Activated B cell treated with CpG ODN at 0.5 μM for 24 hours (primary cell): ENCODE measurements at regions not wholly inside any gene's neighbourhood (a gene's known extent, or its start where the extent isn't known, plus 50 kb on each side); places are given as distances from the start of the nearest gene placed in this dataset.

Experiments
- ATAC-seq: fragments of 200-7000 bp; cut with Tn5 transposase; one replicate; pipeline ENCODE4 v1.10.0; 2021; ENCODE audit warnings: low read depth, mild to moderate bottlenecking, moderate library complexity
- CTCF ChIA-PET: fragments of 350-600 bp; sonication (Branson Sonifier 250); formaldehyde crosslinking; loops from one replicate; lab custom pipeline; 2021; ENCODE audit warnings: antibody characterized with exemption; lab: Charles Lee
- POLR2A ChIA-PET: fragments of 350-600 bp; sonication (Branson Sonifier 250); formaldehyde crosslinking; loops from one replicate; lab custom pipeline; 2021; ENCODE audit warnings: antibody characterized with exemption; lab: Charles Lee
- DNase-seq: peaks from one replicate; pipeline ENCODE4 v3.0.0; 2022
- H3K27ac Mint-ChIP-seq: one replicate; pipeline ENCODE4 v1.8.0; 2020; ENCODE audit warnings: mixed read lengths
- H3K27me3 Mint-ChIP-seq: one replicate; pipeline ENCODE4 v1.8.0; 2021; ENCODE audit warnings: mixed read lengths
- H3K36me3 Mint-ChIP-seq: one replicate; pipeline ENCODE4 v1.8.0; 2021; ENCODE audit warnings: low read depth, mixed read lengths
- H3K4me1 Mint-ChIP-seq: one replicate; pipeline ENCODE4 v1.8.0; 2021; ENCODE audit warnings: mixed read lengths
- H3K4me3 Mint-ChIP-seq: one replicate; pipeline ENCODE4 v1.8.0; 2020; ENCODE audit warnings: mild to moderate bottlenecking, mixed read lengths
- H3K9me3 Mint-ChIP-seq: one replicate; pipeline ENCODE4 v1.8.0; 2020; ENCODE audit warnings: mixed read lengths
- CTCF ChIP-seq: fragments of 200-600 bp; IDR thresholded peaks from one replicate; pipeline ENCODE4 v1.8.0; 2022; ENCODE audit warnings: antibody characterized with exemption, mild to moderate bottlenecking
- intact Hi-C: fragments of 100-400 bp; cut with micrococcal nuclease; formaldehyde crosslinking; loops from one replicate; pipeline ENCODE4 v1.15.1; 2024

GRCh38 chr5:158378931-158379330 is 520.0 kb upstream of the CLINT1 start:
- ChIA-PET CTCF (no interaction called here), POLR2A (no interaction called here)
- Mint-ChIP-seq H3K4me1 (peaks cover 12% of the 10 kb centered on the region), H3K9me3 (peaks cover 3% of the 10 kb centered on the region), H3K27ac (no peak overlapping the region), H3K4me3 (no peak overlapping the region), H3K36me3 (peaks cover 2% of the 10 kb centered on the region), H3K27me3 (no peaks in the 10 kb centered on the region)
- ATAC-seq (no peak), DNase-seq (no peak)
- no peak for TF ChIP-seq CTCF
- intact Hi-C loops, result no loop called here

- Mint-ChIP-seq H3K9me3 (peaks cover 3% of the 10 kb centered on the region), H3K36me3 (peaks cover 2% of the 10 kb centered on the region), H3K27ac (no peak overlapping the region), H3K4me1 (peaks cover 5% of the 10 kb centered on the region), H3K4me3 (no peak overlapping the region), H3K27me3 (no peaks in the 10 kb centered on the region)
- ATAC-seq (no peak), DNase-seq (no peak)
- no peak for TF ChIP-seq CTCF
- intact Hi-C loops, result no loop called here
- ChIA-PET POLR2A (no interaction called here), CTCF (no interaction called here)
Observed at GRCh38 chr5:158376679-158377078, 517.7 kb upstream of the CLINT1 start.

GRCh38 chr5:158375531-158375930 is 516.6 kb upstream of the CLINT1 start:
- no peak overlapping the region for H3K27ac Mint-ChIP-seq
- TF ChIP-seq CTCF, result no peak
- ATAC-seq (no peak), DNase-seq (no peak)
- peaks cover 5% of the 10 kb centered on the region for H3K4me1 Mint-ChIP-seq
- H3K27me3 Mint-ChIP-seq, result no peaks in the 10 kb centered on the region
- peaks cover 2% of the 10 kb centered on the region for H3K36me3 Mint-ChIP-seq
- ChIA-PET POLR2A (no interaction called here), CTCF (no interaction called here)
- peaks cover 3% of the 10 kb centered on the region for H3K9me3 Mint-ChIP-seq
- intact Hi-C loops, result no loop called here
- H3K4me3 Mint-ChIP-seq, result no peak overlapping the region

GRCh38 chr5:158373608-158374395 is 514.9 kb upstream of the CLINT1 start:
- H3K9me3 Mint-ChIP-seq, result peaks cover 3% of the 10 kb centered on the region
- intact Hi-C loops, result no loop called here
- H3K4me1 Mint-ChIP-seq, result peaks cover 5% of the 10 kb centered on the region
- H3K27me3 Mint-ChIP-seq, result no peaks in the 10 kb centered on the region
- CTCF ChIA-PET, result no interaction called here
- no peak for DNase-seq
- no peak for TF ChIP-seq CTCF
- POLR2A ChIA-PET, result no interaction called here
- ATAC-seq, result no peak
- no peak overlapping the region for H3K4me3 Mint-ChIP-seq
- H3K27ac Mint-ChIP-seq, result no peak overlapping the region
- H3K36me3 Mint-ChIP-seq, result peaks cover 2% of the 10 kb centered on the region

GRCh38 chr5:158369241-158369640 is 510.3 kb upstream of the CLINT1 start:
- Mint-ChIP-seq H3K27me3 (no peaks in the 10 kb centered on the region), H3K4me3 (no peak overlapping the region), H3K9me3 (no peaks in the 10 kb centered on the region), H3K27ac (no peak overlapping the region), H3K36me3 (no peaks in the 10 kb centered on the region), H3K4me1 (no peaks in the 10 kb centered on the region)
- intact Hi-C loops, result no loop called here
- ATAC-seq (no peak), DNase-seq (no peak)
- ChIA-PET CTCF (no interaction called here), POLR2A (no interaction called here)
- no peak for TF ChIP-seq CTCF
